NB4 (cell line): ENCODE measurements at regions not wholly inside any gene's neighbourhood (a gene's known extent, or its start where the extent isn't known, plus 50 kb on each side); places are given as distances from the start of the nearest gene placed in this dataset.

Experiments used
- DNase-seq: peaks from one replicate; pipeline ENCODE4 v3.0.0; 2010; ENCODE audit warnings: low read depth
- H3K4me3 ChIP-seq: one replicate; pipeline ENCODE4 v1.5.1; 2011; ENCODE audit warnings: mild to moderate bottlenecking, low read depth, low read length, moderate library complexity
- MYC ChIP-seq: IDR thresholded peaks from 2 replicates; pipeline ENCODE4 v1.6.1; 2011; ENCODE audit warnings: low read depth, low read length
- POLR2A ChIP-seq: IDR thresholded peaks from 2 replicates; pipeline ENCODE4 v1.6.1; 2011; ENCODE audit warnings: mild to moderate bottlenecking; ENCODE audit not compliant: insufficient read length; ENCODE audit errors: extremely low read depth
- TF ChIP-seq, protein P1 (sequence below): IDR thresholded peaks from one replicate; pipeline ENCODE4 v1.5.1; 2012; ENCODE audit warnings: low read depth, low read length
- TF ChIP-seq, protein P2 (sequence below): IDR thresholded peaks from 2 replicates; pipeline ENCODE4 v1.6.1; 2011; ENCODE audit warnings: low read depth, low read length

DNA sequence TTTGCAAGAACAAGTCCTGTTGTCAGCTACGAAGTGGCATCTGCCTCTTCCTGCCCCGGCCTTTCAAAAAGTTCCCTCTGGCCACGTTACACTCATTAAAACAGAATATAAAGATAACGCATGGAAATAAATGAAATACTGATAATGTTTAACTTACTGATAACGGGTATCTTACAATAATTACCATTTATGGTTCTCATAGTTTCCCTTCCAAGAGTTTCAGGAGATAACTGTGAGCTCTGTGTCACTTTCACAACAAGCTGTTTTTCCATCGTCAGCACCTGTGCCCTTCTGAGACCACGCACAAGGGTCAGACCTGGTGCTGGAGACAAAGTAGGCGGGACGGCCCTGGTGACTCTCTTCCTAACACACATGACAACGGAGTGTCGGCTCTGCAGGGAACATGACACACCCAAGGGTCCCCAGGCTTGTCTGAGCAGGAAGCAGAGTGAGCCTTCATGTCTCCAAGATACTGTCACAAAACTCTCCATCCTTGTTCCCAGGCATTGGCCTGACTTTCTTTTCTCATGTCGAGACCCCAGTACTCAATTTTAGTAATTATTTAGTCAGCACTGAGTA lies 86.2 kb upstream of the THBS2 start:
- TF ChIP-seq, protein P1, sequence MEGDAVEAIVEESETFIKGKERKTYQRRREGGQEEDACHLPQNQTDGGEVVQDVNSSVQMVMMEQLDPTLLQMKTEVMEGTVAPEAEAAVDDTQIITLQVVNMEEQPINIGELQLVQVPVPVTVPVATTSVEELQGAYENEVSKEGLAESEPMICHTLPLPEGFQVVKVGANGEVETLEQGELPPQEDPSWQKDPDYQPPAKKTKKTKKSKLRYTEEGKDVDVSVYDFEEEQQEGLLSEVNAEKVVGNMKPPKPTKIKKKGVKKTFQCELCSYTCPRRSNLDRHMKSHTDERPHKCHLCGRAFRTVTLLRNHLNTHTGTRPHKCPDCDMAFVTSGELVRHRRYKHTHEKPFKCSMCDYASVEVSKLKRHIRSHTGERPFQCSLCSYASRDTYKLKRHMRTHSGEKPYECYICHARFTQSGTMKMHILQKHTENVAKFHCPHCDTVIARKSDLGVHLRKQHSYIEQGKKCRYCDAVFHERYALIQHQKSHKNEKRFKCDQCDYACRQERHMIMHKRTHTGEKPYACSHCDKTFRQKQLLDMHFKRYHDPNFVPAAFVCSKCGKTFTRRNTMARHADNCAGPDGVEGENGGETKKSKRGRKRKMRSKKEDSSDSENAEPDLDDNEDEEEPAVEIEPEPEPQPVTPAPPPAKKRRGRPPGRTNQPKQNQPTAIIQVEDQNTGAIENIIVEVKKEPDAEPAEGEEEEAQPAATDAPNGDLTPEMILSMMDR: no peak
- no peak for TF ChIP-seq POLR2A
- TF ChIP-seq, protein P2, sequence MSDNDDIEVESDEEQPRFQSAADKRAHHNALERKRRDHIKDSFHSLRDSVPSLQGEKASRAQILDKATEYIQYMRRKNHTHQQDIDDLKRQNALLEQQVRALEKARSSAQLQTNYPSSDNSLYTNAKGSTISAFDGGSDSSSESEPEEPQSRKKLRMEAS: no peak
- TF ChIP-seq MYC: no peak
- no peak overlapping the region for H3K4me3 ChIP-seq
- DNase-seq: no peak

DNA sequence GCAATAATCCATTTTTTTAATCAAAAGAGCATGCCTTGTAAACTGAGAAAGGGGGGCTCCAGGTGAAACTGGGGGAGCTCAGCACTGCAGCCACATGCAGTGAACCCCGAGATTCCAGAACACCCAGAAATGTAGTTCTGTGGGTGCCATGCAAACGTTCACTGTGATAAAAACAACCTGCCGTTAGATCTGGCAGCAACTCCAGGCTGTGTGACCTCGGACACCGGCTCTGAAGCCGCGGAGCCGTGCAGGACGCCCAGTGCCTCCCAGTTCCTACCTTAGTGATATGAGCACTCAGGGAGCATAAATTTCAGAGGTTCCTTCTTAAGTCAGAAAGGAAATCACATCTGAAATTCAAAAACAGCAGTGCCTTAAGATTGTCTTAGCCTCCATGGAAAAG lies 85.4 kb upstream of the THBS2 start:
- TF ChIP-seq, protein P2: no peak
- TF ChIP-seq, protein P1: no peak
- TF ChIP-seq MYC: no peak

DNA sequence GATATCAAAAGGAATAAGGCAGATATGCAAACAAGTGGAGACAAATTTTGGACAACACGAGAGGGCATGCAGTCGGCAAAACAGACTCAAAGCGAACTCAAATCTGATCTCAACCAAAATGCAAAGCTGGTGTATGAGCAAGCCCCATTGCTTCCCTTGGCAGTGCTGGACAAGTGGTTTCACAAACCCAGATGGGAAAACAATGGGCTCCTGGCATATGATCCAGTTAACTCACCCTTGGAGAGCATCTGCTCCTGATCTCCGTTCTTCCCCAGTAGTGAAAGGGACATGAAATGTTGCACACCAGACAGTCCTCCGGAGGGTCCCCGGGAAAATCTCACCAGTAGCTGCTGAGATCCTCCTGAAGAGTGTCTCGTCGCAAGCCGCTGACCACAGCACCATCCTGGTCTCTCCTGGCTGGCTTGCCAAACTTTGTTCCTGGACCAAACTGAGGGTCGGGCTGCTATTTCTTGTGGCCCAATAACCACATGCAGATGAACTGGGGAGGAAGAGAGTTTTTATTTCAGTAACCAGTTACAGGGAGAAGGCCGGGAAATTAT lies 84.3 kb upstream of the THBS2 start:
- DNase-seq: no peak
- H3K4me3 ChIP-seq: no peak overlapping the region
- TF ChIP-seq POLR2A: no peak
- TF ChIP-seq, protein P2: no peak
- TF ChIP-seq MYC: no peak
- TF ChIP-seq, protein P1: no peak

More for the DNA sequence above, 85.4 kb upstream of the THBS2 start:
- H3K4me3 ChIP-seq: no peak overlapping the region
- no peak for DNase-seq

DNA sequence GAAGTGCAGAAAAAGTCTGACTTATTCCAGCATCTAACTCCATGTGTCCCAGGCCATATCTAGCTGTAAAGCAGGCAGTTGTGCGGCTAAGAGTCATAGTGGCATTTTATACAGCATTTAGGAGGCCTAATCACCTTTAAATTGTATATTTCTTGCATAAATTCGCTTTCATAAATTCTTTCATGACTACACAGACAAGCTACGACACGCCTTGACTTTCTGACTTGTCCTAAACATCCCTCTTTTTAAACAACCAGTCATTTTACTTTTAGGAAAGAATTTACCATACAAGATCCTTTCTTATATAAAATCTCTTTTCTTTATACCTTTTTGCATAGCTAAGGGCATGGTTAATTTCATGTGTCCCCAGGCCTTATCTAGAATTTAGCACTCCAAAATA lies 81.7 kb upstream of the THBS2 start:
- H3K4me3 ChIP-seq: no peak overlapping the region
- no peak for DNase-seq
- TF ChIP-seq, protein P1: no peak
- TF ChIP-seq MYC: no peak
- TF ChIP-seq POLR2A: no peak
- TF ChIP-seq, protein P2: no peak

DNA sequence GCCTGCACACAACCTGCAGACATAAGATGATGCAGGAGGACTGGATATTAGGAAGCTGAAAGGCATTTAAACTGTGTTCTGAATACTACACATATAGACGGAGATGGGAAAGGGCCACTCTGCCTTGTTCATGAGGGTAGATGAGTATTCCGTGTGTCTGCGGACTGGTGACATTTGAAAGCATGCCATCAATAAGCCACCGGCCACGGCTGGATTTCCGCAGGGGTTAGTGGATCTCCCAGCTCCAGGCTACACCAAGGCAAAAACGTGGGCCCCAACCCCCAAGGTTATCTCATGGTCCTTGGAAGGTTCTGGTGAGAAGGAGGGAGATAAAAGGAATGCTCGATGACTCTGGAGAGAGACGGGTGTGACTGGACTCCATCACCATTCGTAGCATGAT lies 78.6 kb upstream of the THBS2 start:
- no peak for DNase-seq
- TF ChIP-seq, protein P1: no peak
- TF ChIP-seq, protein P2: no peak
- TF ChIP-seq POLR2A: no peak
- no peak for TF ChIP-seq MYC
- no peak overlapping the region for H3K4me3 ChIP-seq
